ENCODE measurements at regions not wholly inside any gene's neighbourhood (a gene's known extent, or its start where the extent isn't known, plus 50 kb on each side); places are given as distances from the start of the nearest gene placed in this dataset.

DNA sequence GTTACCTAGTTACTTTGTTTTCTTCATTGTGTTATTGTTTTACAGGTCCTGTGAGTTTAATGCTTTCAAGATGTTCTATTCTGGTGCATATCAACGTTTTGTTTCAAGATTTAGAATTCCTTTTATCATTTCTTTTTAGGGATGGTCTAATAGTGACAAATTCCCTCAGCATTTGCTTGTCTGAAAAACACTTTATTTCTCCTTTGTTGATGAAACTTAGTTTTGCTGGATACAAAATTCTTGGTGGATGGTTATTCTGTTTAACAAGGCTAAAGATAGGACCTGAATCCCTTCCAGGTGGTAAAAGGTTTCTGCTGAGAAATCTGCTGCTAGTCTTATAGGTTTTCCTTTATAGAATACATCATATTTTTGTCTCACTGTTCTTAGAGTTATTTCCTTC lies 102.3 kb downstream of the RND3 start:
- Mint-ChIP-seq H3K36me3 (no peaks in the 10 kb centered on the region), H3K27ac (no peak overlapping the region), H3K4me1 (no peaks in the 10 kb centered on the region), H3K27me3 (ENCODE audit: low read depth in 3 of 3) (peaks cover 0 to 3% (median 0%) of the 10 kb centered on the region in 3 donors), H3K4me3 (no peak overlapping the region), H3K9me3 (peaks cover 6 to 42% (median 25%) of the 10 kb centered on the region in 6 donors)
- no peak for DNase-seq

- H3K4me3 Mint-ChIP-seq: no peak overlapping the region
- H3K36me3 Mint-ChIP-seq: no peaks in the 10 kb centered on the region
- H3K27ac Mint-ChIP-seq: no peak overlapping the region
- peaks cover 0 to 3% (median 0%) of the 10 kb centered on the region in 3 donors for H3K27me3 Mint-ChIP-seq (ENCODE audit: low read depth in 3 of 3)
- no peaks in the 10 kb centered on the region for H3K4me1 Mint-ChIP-seq
- peaks cover 7 to 36% (median 20%) of the 10 kb centered on the region in 6 donors for H3K9me3 Mint-ChIP-seq
- DNase-seq: no peak
These were observed 103.9 kb downstream of the RND3 start for GRCh38 chr2:150383587-150383986.

DNA sequence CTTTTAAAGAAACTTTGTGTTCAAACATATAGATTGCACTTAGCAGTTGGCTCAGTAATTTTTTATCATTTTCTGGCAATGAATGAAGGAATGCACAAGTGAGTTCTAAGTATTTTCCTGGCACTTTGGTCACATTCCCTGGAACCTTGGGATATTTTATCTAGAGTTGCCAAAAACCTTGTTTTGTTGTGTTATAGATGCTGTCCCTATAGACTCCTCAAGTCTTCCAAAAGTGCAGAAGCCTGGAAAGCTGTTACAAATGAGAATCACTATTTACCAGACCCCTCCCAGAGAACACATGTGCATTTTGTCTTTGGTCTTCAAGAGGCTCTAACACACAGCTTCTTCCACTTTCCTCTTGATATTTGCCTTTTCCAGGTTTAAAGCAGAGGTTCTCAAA lies 108.3 kb downstream of the RND3 start:
- H3K4me3 Mint-ChIP-seq: no peak overlapping the region
- no peak overlapping the region for H3K27ac Mint-ChIP-seq
- no peaks in the 10 kb centered on the region for H3K36me3 Mint-ChIP-seq
- H3K27me3 Mint-ChIP-seq (ENCODE audit: low read depth in 3 of 3): peaks cover 0 to 3% (median 0%) of the 10 kb centered on the region in 3 donors
- H3K9me3 Mint-ChIP-seq: peaks cover 9 to 25% (median 14%) of the 10 kb centered on the region in 6 donors
- no peaks in the 10 kb centered on the region for H3K4me1 Mint-ChIP-seq
- no peak for DNase-seq

DNA sequence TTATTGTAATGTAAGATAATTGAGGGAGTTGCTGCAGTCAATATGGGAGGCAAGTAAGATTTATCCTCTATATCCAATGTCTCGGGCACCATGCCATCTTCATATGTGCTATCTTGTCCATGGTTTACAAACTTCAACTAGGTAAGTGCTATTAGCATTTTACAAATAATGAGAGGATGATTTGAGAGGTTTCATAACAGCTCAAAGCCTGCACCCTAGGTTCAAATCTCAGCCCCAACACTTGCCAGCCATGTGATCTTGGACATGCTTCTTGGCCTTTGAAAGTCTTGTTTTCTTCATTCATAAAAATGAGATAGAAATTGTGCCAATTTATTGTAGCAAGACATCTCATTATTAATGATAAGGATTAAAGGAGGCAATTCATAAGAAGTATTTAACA lies 108.8 kb downstream of the RND3 start:
- H3K27ac Mint-ChIP-seq: no peak overlapping the region
- H3K4me1 Mint-ChIP-seq: no peaks in the 10 kb centered on the region
- no peak for DNase-seq
- H3K9me3 Mint-ChIP-seq: peaks cover 6 to 25% (median 12%) of the 10 kb centered on the region in 6 donors
- no peak overlapping the region for H3K4me3 Mint-ChIP-seq
- H3K27me3 Mint-ChIP-seq (ENCODE audit: low read depth in 3 of 3): peaks cover 0 to 3% (median 0%) of the 10 kb centered on the region in 3 donors
- no peaks in the 10 kb centered on the region for H3K36me3 Mint-ChIP-seq

GRCh38 chr2:150376553-150377335 lies 110.7 kb downstream of the RND3 start:
- Mint-ChIP-seq H3K9me3 (peaks cover 2 to 28% (median 7%) of the 10 kb centered on the region in 6 donors), H3K4me3 (no peak overlapping the region), H3K4me1 (no peaks in the 10 kb centered on the region), H3K27me3 (ENCODE audit: low read depth in 3 of 3) (no peaks in the 10 kb centered on the region), H3K36me3 (no peaks in the 10 kb centered on the region), H3K27ac (no peak overlapping the region)
- no peak for DNase-seq

DNA sequence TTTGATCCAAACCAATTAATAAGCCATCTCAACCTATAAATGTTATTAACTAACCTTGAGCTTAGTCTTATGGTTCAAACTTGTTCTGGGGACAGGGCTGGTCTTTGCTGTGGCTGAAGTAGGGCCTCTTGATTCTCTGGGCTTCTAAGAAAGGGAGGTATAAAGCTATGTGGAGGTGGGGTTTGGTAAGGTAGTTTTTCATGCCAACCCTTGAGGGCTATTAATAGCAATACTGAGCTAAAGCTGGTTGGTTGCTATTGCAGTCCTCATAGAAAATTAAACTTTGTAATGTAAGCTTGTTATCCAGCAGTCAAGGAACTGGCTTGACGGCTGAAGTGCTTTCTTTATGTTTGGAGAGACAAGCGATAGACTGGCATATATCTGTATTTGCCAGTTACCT lies 112.1 kb downstream of the RND3 start:
- Mint-ChIP-seq H3K4me1 (no peaks in the 10 kb centered on the region), H3K27me3 (ENCODE audit: low read depth in 3 of 3) (no peaks in the 10 kb centered on the region), H3K9me3 (peaks cover 4 to 28% (median 7%) of the 10 kb centered on the region in 6 donors), H3K4me3 (no peak overlapping the region), H3K36me3 (no peaks in the 10 kb centered on the region), H3K27ac (no peak overlapping the region)
- DNase-seq: no peak

DNA sequence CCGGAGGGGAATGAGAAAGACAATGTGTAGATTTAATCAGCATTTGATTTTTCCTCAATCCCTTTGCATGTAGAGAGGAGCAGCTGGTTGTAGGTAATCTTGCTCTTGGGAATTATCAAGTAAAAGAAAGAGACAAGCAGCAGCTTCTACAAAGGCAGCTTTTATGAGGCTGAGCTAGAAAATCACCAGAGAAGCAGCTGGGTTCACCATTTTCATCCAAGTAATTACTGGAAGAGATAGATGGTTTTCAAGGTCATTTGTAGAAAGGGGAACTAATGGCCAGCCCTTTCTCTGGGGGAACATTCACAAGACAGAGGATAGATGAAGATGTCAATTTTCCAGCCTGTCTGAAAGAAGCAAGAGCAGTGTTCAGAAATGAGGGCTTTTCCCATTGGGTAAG lies 113.0 kb downstream of the RND3 start:
- H3K9me3 Mint-ChIP-seq: peaks cover 4 to 28% (median 7%) of the 10 kb centered on the region in 6 donors
- no peaks in the 10 kb centered on the region for H3K4me1 Mint-ChIP-seq
- H3K4me3 Mint-ChIP-seq: no peak overlapping the region
- no peak overlapping the region for H3K27ac Mint-ChIP-seq
- H3K27me3 Mint-ChIP-seq (ENCODE audit: low read depth in 3 of 3): no peaks in the 10 kb centered on the region
- no peak for DNase-seq
- no peaks in the 10 kb centered on the region for H3K36me3 Mint-ChIP-seq

GRCh38 chr2:150373374-150373773 lies 114.1 kb downstream of the RND3 start:
- no peak for DNase-seq
- Mint-ChIP-seq H3K4me1 (no peaks in the 10 kb centered on the region), H3K36me3 (no peaks in the 10 kb centered on the region), H3K9me3 (peaks cover 3 to 23% (median 7%) of the 10 kb centered on the region in 6 donors), H3K4me3 (no peak overlapping the region), H3K27ac (no peak overlapping the region), H3K27me3 (ENCODE audit: low read depth in 3 of 3) (no peaks in the 10 kb centered on the region)

DNA sequence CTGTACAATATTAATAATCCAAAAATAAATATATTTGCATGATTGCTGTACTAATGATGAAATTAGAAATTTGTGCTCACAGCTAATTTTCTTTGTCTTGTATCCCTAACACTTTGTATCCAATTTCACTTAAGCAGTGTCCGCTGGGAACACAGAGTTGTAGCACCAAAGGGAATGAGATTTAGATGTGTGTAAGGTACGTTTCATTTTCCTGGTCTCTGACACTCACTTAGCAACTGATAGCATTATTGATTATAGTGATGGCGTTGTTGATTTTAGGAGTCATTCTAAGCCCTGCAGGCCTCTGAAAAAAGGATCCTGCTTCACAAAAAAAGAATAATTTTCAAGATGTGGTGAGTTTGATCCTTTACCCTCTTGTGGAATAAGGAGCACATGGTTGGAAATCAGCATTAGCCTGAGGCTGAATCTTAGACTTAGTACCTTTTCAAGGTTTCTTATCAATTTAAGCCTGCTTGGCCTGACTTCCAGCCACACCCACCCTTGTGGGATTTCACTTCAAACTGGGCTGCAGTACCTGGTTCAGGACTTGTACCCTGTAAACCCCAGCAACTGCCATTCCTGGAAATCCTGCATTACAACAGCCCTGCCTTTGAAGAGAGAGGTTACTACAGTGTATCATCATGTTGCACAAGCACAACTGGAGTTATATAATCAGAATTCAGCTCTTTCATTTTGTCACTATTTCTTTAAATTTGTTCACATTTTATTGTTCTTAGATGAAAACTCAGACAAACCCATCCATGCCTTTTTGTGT lies 116.2 kb downstream of the RND3 start:
- H3K27ac Mint-ChIP-seq: no peak overlapping the region
- no peak for DNase-seq
- H3K27me3 Mint-ChIP-seq (ENCODE audit: low read depth in 3 of 3): no peaks in the 10 kb centered on the region
- no peaks in the 10 kb centered on the region for H3K36me3 Mint-ChIP-seq
- no peak overlapping the region for H3K4me3 Mint-ChIP-seq
- H3K9me3 Mint-ChIP-seq: peaks cover 0 to 22% (median 6%) of the 10 kb centered on the region in 6 donors
- H3K4me1 Mint-ChIP-seq: no peaks in the 10 kb centered on the region

GRCh38 chr2:150370561-150370960 lies 116.9 kb downstream of the RND3 start:
- Mint-ChIP-seq H3K36me3 (no peaks in the 10 kb centered on the region), H3K4me1 (no peaks in the 10 kb centered on the region), H3K27me3 (ENCODE audit: low read depth in 3 of 3) (no peaks in the 10 kb centered on the region), H3K4me3 (no peak overlapping the region), H3K9me3 (peaks cover 0 to 27% (median 5%) of the 10 kb centered on the region in 6 donors), H3K27ac (no peak overlapping the region)
- DNase-seq: no peak

DNA sequence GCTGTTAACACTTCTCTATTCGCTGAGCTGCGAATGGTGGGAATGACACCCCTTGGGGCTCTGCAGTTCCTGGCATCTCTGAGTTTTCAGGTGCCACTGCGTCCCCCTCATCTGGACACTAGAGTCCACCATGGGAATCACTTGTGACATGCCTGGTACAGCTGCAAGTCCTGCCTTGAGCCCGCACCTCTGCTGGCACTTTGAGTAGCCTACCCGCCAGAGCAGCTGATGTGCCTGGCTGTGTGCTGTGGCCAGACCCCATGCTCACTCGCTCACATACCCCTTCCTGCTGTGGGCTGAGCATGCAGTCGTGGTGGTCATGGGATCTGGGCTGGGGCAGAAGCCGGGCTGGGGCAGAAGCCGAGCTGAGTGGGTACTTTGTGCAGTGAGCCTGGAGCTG lies 117.6 kb downstream of the RND3 start:
- peaks cover 0 to 27% (median 5%) of the 10 kb centered on the region in 6 donors for H3K9me3 Mint-ChIP-seq
- DNase-seq: no peak
- no peak overlapping the region for H3K4me3 Mint-ChIP-seq
- H3K27me3 Mint-ChIP-seq (ENCODE audit: low read depth in 3 of 3): no peaks in the 10 kb centered on the region
- no peaks in the 10 kb centered on the region for H3K4me1 Mint-ChIP-seq
- H3K36me3 Mint-ChIP-seq: no peaks in the 10 kb centered on the region
- H3K27ac Mint-ChIP-seq: no peak overlapping the region

DNA sequence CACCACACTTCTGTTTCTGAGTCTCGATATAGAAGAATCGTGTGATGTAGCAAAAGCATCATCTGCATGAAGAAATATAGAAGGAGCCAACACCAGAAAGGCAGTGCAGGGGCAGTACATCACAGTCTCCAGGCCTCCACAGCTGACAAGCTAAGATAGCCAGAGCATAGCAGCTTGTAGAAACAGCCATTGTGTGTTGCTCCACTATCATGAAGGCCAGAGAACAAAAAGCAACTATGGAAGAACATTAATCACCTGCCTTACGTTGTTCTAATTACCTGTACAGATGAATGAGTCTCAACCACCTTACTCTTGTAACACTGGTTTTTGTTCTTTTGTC lies 129.0 kb downstream of the RND3 start:
- DNase-seq: no peak
- no peaks in the 10 kb centered on the region for H3K27me3 Mint-ChIP-seq (ENCODE audit: low read depth in 3 of 3)
- no peak overlapping the region for H3K27ac Mint-ChIP-seq
- H3K4me1 Mint-ChIP-seq: no peaks in the 10 kb centered on the region
- no peaks in the 10 kb centered on the region for H3K36me3 Mint-ChIP-seq
- peaks cover 0 to 26% (median 16%) of the 10 kb centered on the region in 6 donors for H3K9me3 Mint-ChIP-seq
- no peak overlapping the region for H3K4me3 Mint-ChIP-seq

DNA sequence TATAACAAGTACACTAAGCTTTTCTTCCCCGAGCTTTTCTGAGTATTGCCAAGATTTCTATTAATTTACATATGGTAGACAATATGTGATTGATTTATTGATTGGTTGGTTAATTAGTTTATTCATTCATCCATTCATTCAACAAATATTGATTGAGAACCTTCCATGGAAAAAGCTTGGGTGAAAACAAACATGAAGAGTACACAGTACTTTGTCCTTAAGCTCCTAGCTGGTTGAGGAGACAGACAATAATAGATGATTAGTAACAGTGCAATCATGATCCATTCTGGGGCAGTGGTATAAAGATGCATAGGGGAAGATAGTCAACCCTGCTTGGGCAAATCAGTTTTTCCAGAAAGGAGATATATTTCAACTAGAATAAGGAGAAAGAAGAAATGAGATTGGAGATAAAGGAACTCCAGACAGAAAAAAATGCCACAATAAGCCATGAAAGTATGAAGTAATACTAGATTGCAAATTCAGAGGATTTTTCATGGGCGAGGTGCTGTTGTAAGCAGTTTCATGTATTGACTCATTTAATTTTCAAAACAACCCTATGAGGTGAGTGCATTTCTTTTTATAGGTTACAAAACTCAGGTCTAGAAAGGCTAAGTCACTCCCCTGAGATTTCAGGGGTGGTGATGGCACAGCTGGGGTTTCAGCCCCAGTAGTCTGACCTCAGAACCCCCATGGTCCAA lies 129.5 kb downstream of the RND3 start:
- Mint-ChIP-seq H3K27ac (no peak overlapping the region), H3K9me3 (peaks cover 0 to 27% (median 16%) of the 10 kb centered on the region in 6 donors), H3K4me3 (no peak overlapping the region), H3K4me1 (no peaks in the 10 kb centered on the region), H3K27me3 (ENCODE audit: low read depth in 3 of 3) (no peaks in the 10 kb centered on the region), H3K36me3 (no peaks in the 10 kb centered on the region)
- no peak for DNase-seq

DNA sequence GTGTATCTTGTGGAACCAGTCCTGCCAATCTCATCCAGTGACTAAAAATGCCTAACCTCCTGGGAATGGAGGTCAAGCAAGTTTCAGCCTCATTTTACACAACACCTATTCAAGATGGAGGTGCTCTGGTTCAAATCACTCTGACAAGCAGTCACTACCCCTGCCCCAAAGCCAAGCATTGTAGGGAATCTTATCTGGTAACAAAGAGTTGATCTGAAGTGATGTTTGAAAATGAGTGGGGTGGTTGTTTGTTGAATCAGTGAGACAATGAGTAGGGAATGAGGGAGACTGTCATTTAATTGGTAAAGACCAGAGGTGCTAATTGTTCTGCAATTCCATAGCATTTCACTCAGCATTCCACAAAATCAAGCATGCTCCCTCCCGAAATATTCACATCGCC lies 132.0 kb downstream of the RND3 start:
- no peak for DNase-seq
- Mint-ChIP-seq H3K27me3 (ENCODE audit: low read depth in 3 of 3) (no peaks in the 10 kb centered on the region), H3K27ac (no peak overlapping the region), H3K4me3 (no peak overlapping the region), H3K4me1 (no peaks in the 10 kb centered on the region), H3K36me3 (no peaks in the 10 kb centered on the region), H3K9me3 (peaks cover 0 to 19% (median 12%) of the 10 kb centered on the region in 6 donors)

All from immature natural killer cell (primary cell).